ENCODE measurements at regions not wholly inside any gene's neighbourhood (a gene's known extent, or its start where the extent isn't known, plus 50 kb on each side); places are given as distances from the start of the nearest gene placed in this dataset.

- DNase-seq, result no peak
Measured at GRCh38 chr10:10787586-10787985, 230.1 kb upstream of the CELF2 start.

GRCh38 chr10:10788761-10789160, 228.9 kb upstream of the CELF2 start:
- DNase-seq, result no peak

GRCh38 chr10:10791869-10792268, 225.8 kb upstream of the CELF2 start:
- no peak for DNase-seq

GRCh38 chr10:10792681-10793080, 225.0 kb upstream of the CELF2 start:
- DNase-seq, result no peak

- no peak for DNase-seq
Measured at GRCh38 chr10:10794046-10794445, 223.6 kb upstream of the CELF2 start.

- no peak for DNase-seq
Measured at GRCh38 chr10:10794791-10795191, 222.9 kb upstream of the CELF2 start.

GRCh38 chr10:10796061-10796773, 221.5 kb upstream of the CELF2 start:
- DNase-seq, result no peak

- DNase-seq, result no peak
Measured at GRCh38 chr10:10796774-10797415, 220.8 kb upstream of the CELF2 start.

- DNase-seq, result no peak
Measured at GRCh38 chr10:10797513-10797912, 220.2 kb upstream of the CELF2 start.

GRCh38 chr10:10798102-10798863, 219.4 kb upstream of the CELF2 start:
- DNase-seq, result no peak

- DNase-seq, result no peak
Measured at GRCh38 chr10:10798864-10799192, 218.8 kb upstream of the CELF2 start.

- no peak for DNase-seq
Measured at GRCh38 chr10:10800961-10801360, 216.7 kb upstream of the CELF2 start.

GRCh38 chr10:10803278-10803677, 214.4 kb upstream of the CELF2 start:
- DNase-seq, result no peak

GRCh38 chr10:10804061-10804460, 213.6 kb upstream of the CELF2 start:
- no peak for DNase-seq

GRCh38 chr10:10804998-10805740, 212.5 kb upstream of the CELF2 start:
- DNase-seq, result no peak

GRCh38 chr10:10807106-10807505, 210.6 kb upstream of the CELF2 start:
- no peak for DNase-seq

GRCh38 chr10:10811562-10811961, 206.1 kb upstream of the CELF2 start:
- no peak for DNase-seq

GRCh38 chr10:10813656-10814055, 204.0 kb upstream of the CELF2 start:
- DNase-seq, result no peak

- no peak for DNase-seq
Measured at GRCh38 chr10:10814069-10814468, 203.6 kb upstream of the CELF2 start.

- DNase-seq, result no peak
Measured at GRCh38 chr10:10816447-10816846, 201.2 kb upstream of the CELF2 start.

- no peak for DNase-seq
Measured at GRCh38 chr10:10817609-10818008, 200.1 kb upstream of the CELF2 start.

- DNase-seq, result no peak
Measured at GRCh38 chr10:10818082-10818481, 199.6 kb upstream of the CELF2 start.

- no peak for DNase-seq
Measured at GRCh38 chr10:10819206-10819856, 198.3 kb upstream of the CELF2 start.
